ENCODE measurements at regions not wholly inside any gene's neighbourhood (a gene's known extent, or its start where the extent isn't known, plus 50 kb on each side); places are given as distances from the start of the nearest gene placed in this dataset.
A peak's percentile ranks its signal among the peaks of the same experiment; 100 is the strongest.

DNA sequence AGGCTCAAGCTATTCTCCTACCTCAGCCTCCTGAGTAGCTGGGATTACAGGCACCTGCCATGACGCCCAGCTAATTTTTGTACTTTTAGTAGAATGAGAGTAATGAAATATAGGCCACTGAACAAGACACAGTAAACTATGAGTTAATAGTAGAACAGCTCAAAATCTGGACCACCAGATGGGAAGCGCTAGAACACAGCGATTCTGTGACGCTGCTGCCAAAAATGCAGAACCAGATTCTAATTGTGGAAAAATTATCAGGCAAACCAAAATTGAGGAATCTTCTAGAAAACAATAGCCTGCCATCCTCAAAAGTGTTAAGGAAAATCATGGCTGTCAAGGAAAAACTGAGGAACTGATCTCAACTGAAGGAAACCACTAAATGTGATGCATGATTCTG is 111.4 kb upstream of the TIAM1 start:
- Histone ChIP-seq H3K27ac (no peak overlapping the region), H3K36me3 (no peaks in the 10 kb centered on the region), H3K9me3 (no peaks in the 10 kb centered on the region), H3K4me1 (no peaks in the 10 kb centered on the region), H3K4me3 (no peak overlapping the region), H3K27me3 (no peaks in the 10 kb centered on the region)
- TF ChIP-seq, protein P1, sequence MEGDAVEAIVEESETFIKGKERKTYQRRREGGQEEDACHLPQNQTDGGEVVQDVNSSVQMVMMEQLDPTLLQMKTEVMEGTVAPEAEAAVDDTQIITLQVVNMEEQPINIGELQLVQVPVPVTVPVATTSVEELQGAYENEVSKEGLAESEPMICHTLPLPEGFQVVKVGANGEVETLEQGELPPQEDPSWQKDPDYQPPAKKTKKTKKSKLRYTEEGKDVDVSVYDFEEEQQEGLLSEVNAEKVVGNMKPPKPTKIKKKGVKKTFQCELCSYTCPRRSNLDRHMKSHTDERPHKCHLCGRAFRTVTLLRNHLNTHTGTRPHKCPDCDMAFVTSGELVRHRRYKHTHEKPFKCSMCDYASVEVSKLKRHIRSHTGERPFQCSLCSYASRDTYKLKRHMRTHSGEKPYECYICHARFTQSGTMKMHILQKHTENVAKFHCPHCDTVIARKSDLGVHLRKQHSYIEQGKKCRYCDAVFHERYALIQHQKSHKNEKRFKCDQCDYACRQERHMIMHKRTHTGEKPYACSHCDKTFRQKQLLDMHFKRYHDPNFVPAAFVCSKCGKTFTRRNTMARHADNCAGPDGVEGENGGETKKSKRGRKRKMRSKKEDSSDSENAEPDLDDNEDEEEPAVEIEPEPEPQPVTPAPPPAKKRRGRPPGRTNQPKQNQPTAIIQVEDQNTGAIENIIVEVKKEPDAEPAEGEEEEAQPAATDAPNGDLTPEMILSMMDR (IDR thresholded peaks at IDR 0.05): no peak
- intact Hi-C loops (cut with DNase I): no loop called here
- no peak for DNase-seq
- FAIRE-seq: no peak
- ATAC-seq: no peak
- 71 to 91% methylated on average over 4 of the region's 4 CpGs for WGBS, 2 donors

DNA sequence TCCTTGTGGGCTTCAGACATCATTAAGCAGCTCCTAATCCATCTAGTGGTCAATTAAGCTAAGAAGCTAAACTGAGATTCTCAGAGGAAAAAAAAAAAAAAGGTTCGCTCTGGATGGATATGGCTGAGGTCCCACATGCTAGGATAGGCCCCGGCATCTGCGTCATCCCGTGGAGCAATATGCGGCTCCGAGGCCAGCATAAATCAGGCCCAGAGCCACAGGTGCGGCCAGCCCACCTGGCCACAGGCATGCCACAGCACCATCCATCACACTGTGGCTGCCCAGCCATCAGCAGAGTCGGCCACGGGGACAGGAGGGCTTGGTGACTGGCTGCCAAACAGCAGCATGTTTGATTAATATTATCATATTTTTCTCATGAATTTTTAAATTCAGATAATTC is 106.9 kb upstream of the TIAM1 start:
- Histone ChIP-seq H3K9me3 (no peaks in the 10 kb centered on the region), H3K27me3 (no peaks in the 10 kb centered on the region), H3K4me3 (no peak overlapping the region), H3K27ac (no peak overlapping the region), H3K4me1 (no peaks in the 10 kb centered on the region), H3K36me3 (no peaks in the 10 kb centered on the region)
- FAIRE-seq (no peak), ATAC-seq (no peak), DNase-seq (no peak)
- TF ChIP-seq, protein P1 (IDR thresholded peaks at IDR 0.05): no peak
- WGBS, 2 donors: 71 to 83% methylated on average over 9 of the region's 9 CpGs
- intact Hi-C loops (cut with DNase I): no loop called here

DNA sequence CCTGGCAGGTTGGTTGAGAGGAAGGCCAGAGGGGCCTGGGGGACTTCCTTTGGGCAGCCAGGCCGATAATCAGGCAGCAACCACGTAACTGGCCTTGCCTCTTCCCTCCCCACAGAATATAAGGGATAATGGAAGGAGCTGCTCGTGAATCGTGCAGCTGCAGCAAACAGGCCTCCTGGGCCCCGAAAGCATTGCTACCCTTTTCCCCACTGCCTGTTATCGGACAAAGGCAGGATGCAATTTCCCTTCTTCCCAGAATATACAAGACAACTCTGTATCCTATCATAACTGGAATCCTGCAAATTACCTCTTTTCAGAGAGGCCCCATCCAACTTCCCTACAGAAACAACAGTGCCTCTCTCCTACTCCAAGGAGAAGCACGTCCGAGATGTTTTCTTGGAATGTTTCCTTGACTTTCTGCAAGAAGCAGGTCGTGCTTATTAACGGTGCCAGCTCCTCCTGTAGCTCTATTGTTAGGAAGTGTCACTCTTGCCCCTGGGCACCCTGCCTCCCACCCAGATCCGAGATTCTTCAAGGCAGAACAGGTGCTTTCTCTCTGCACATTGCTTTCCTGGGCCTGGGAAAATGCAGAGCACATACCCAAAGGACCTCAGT is 106.0 kb upstream of the TIAM1 start:
- Histone ChIP-seq H3K27me3 (no peaks in the 10 kb centered on the region), H3K4me3 (no peak overlapping the region), H3K27ac (no peak overlapping the region), H3K9me3 (no peaks in the 10 kb centered on the region), H3K36me3 (no peaks in the 10 kb centered on the region), H3K4me1 (no peaks in the 10 kb centered on the region)
- no peak for ATAC-seq
- no peak for FAIRE-seq
- DNase-seq: no peak
- intact Hi-C loops (cut with DNase I): no loop called here
- WGBS, 2 donors: 60 to 63% methylated on average over 11 of the region's 11 CpGs
- TF ChIP-seq, protein P1 (IDR thresholded peaks at IDR 0.05): no peak

DNA sequence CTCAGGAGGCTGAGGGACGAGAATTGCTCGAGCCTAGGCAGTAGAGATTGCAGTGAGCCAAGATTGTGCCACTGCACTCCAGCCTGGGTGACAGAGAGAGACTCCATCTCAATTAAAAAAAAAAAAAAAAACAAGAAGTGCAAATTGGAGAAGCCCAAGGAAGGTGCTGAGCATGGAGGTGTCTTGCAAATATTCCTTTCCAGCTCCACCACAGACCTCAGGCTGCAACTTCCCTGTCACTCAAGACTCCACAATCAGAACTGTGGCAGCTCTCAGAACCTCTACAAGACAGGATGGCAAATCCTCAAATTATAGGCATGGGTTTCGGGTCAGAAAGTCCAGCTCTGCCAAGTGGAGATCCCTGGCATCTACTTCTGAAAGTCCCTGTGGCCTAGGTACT is 104.4 kb upstream of the TIAM1 start:
- no peak overlapping the region for H3K4me3 ChIP-seq
- no peaks in the 10 kb centered on the region for H3K27me3 ChIP-seq
- ATAC-seq: peak in 1 of 4 donors; percentile 20
- H3K9me3 ChIP-seq: no peaks in the 10 kb centered on the region
- no peak for DNase-seq
- H3K36me3 ChIP-seq: no peaks in the 10 kb centered on the region
- no peaks in the 10 kb centered on the region for H3K4me1 ChIP-seq
- 45 to 52% methylated on average over 3 of the region's 3 CpGs for WGBS, 2 donors
- TF ChIP-seq, protein P1 (IDR thresholded peaks at IDR 0.05): no peak
- no peak overlapping the region for H3K27ac ChIP-seq
- intact Hi-C loops (cut with DNase I): no loop called here
- no peak for FAIRE-seq

DNA sequence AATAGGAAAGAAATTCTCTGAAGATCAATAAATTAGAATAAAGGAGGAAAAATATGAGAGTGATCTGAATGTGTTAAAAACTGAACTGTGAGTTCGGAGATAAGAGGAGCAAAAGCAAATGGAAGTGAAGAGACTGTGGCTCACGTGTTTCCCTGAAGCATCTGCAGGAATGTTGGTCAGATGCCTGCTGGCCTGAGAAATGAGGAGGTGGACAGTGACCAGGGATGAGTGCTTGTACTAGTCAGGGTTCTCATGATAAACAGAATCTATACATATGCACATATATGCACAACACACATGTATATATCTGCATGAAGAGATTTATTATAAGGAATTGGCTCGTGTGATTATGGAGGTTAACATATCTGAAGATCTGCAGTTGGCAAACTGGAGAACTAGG is 103.4 kb upstream of the TIAM1 start:
- TF ChIP-seq, protein P1 (IDR thresholded peaks at IDR 0.05): no peak
- Histone ChIP-seq H3K27me3 (no peaks in the 10 kb centered on the region), H3K4me3 (no peak overlapping the region), H3K9me3 (no peaks in the 10 kb centered on the region), H3K27ac (no peak overlapping the region), H3K36me3 (no peaks in the 10 kb centered on the region), H3K4me1 (no peaks in the 10 kb centered on the region)
- no peak for FAIRE-seq
- WGBS, 2 donors: 34 to 37% methylated on average over 3 of the region's 3 CpGs
- no peak for DNase-seq
- intact Hi-C loops (cut with DNase I): no loop called here
- ATAC-seq: no peak
